ENCODE measurements at regions not wholly inside any gene's neighbourhood (a gene's known extent, or its start where the extent isn't known, plus 50 kb on each side); places are given as distances from the start of the nearest gene placed in this dataset.

- TF ChIP-seq POLR2A (IDR thresholded peaks at IDR 0.05) (no peak), CTCF (IDR thresholded peaks at IDR 0.05) (no peak)
These were observed 493.3 kb upstream of the ADAMTS16 start for GRCh38 chr5:4646715-4647375.

All from Peyer's patch (tissue), 4 donors.